Astrocyte (in vitro differentiated cells and primary cell): ENCODE measurements at regions not wholly inside any gene's neighbourhood (a gene's known extent, or its start where the extent isn't known, plus 50 kb on each side); places are given as distances from the start of the nearest gene placed in this dataset.

Experiments
- DNase-seq: peaks from one replicate; pipeline ENCODE4 v3.0.0-alpha.2; 2010; ENCODE audit warnings: low read depth
- FAIRE-seq: peaks from 2 replicates; lab custom pipeline; 2011; peaks lifted over from hg19 to GRCh38; lab: Jason Lieb, UNC
- H2AFZ ChIP-seq: 2 replicates; pipeline ENCODE4 v1.6.0; 2012; ENCODE audit warnings: low read depth, low read length, inconsistent platforms
- H3K27ac ChIP-seq: 2 replicates; pipeline ENCODE4 v1.5.1; 2011; ENCODE audit warnings: low read depth, low read length, inconsistent platforms
- H3K27me3 ChIP-seq: 2 replicates; pipeline ENCODE4 v1.6.0; 2011; ENCODE audit warnings: low read length, inconsistent platforms; ENCODE audit not compliant: insufficient read depth
- H3K36me3 ChIP-seq: 2 replicates; pipeline ENCODE4 v1.5.1; 2011; ENCODE audit warnings: low read length, inconsistent platforms; ENCODE audit not compliant: insufficient read depth
- H3K4me1 ChIP-seq: 2 replicates; pipeline ENCODE4 v1.5.1; 2011; ENCODE audit warnings: low read length, inconsistent platforms; ENCODE audit not compliant: insufficient read depth
- H3K4me2 ChIP-seq: 2 replicates; pipeline ENCODE4 v1.6.0; 2012; ENCODE audit warnings: low read length, inconsistent platforms
- H3K4me3 ChIP-seq: 2 replicates; pipeline ENCODE4 v1.5.1; 2011; ENCODE audit warnings: low read depth, mild to moderate bottlenecking, low read length, inconsistent platforms; ENCODE audit not compliant: insufficient read depth
- H3K79me2 ChIP-seq: 2 replicates; pipeline ENCODE4 v1.6.0; 2012; ENCODE audit warnings: mild to moderate bottlenecking, low read length, inconsistent platforms; ENCODE audit not compliant: insufficient read depth
- H3K9ac ChIP-seq: 2 replicates; pipeline ENCODE4 v1.6.0; 2012; ENCODE audit warnings: mild to moderate bottlenecking, low read length, inconsistent platforms
- H3K9me3 ChIP-seq: 2 replicates; pipeline ENCODE4 v1.5.1; 2012; ENCODE audit warnings: low read depth, mild to moderate bottlenecking, low read length, inconsistent platforms; ENCODE audit not compliant: insufficient read depth
- H4K20me1 ChIP-seq: 2 replicates; pipeline ENCODE4 v1.6.0; 2012; ENCODE audit warnings: low read length, inconsistent platforms; ENCODE audit not compliant: insufficient read depth
- H3K27ac Mint-ChIP-seq: one replicate; pipeline ENCODE4 v1.8.0; 2021; ENCODE audit warnings: mild to moderate bottlenecking, mixed read lengths; ENCODE audit not compliant: unreplicated experiment
- H3K27me3 Mint-ChIP-seq: one replicate; pipeline ENCODE4 v1.8.0; 2021; ENCODE audit warnings: low read depth, mixed read lengths; ENCODE audit not compliant: unreplicated experiment
- H3K36me3 Mint-ChIP-seq: one replicate; pipeline ENCODE4 v1.8.0; 2021; ENCODE audit warnings: low read depth, mixed read lengths; ENCODE audit not compliant: unreplicated experiment
- H3K4me1 Mint-ChIP-seq: one replicate; pipeline ENCODE4 v1.8.0; 2021; ENCODE audit warnings: low read depth, mixed read lengths; ENCODE audit not compliant: unreplicated experiment
- H3K4me3 Mint-ChIP-seq: one replicate; pipeline ENCODE4 v1.8.0; 2021; ENCODE audit warnings: mild to moderate bottlenecking, moderate library complexity, mixed read lengths; ENCODE audit not compliant: unreplicated experiment
- H3K9me3 Mint-ChIP-seq: one replicate; pipeline ENCODE4 v1.8.0; 2021; ENCODE audit warnings: mild to moderate bottlenecking, mixed read lengths; ENCODE audit not compliant: unreplicated experiment
- EZH2 ChIP-seq: IDR thresholded peaks from 2 replicates; pipeline ENCODE4 v1.6.1; 2012; ENCODE audit warnings: mild to moderate bottlenecking, low read length, inconsistent platforms; ENCODE audit not compliant: insufficient read depth
- TF ChIP-seq, protein P1 (sequence below): IDR thresholded peaks from 2 replicates; pipeline ENCODE4 v1.5.1; 2011; ENCODE audit warnings: low read depth, mild to moderate bottlenecking, inconsistent platforms, low read length, moderate library complexity; ENCODE audit not compliant: insufficient read depth

GRCh38 chr15:96503276-96503675 lies 172.8 kb downstream of the NR2F2 start:
- Histone ChIP-seq H3K27ac (no peak overlapping the region), H3K36me3 (no peaks in the 10 kb centered on the region), H3K9ac (no peak overlapping the region), H3K4me3 (no peak overlapping the region), H4K20me1 (no peaks in the 10 kb centered on the region), H3K4me2 (no peak overlapping the region), H2AFZ (no peak overlapping the region), H3K9me3 (no peaks in the 10 kb centered on the region), H3K79me2 (no peaks in the 10 kb centered on the region), H3K27me3 (no peaks in the 10 kb centered on the region), H3K4me1 (no peaks in the 10 kb centered on the region)
- no peaks in the 10 kb centered on the region for H3K36me3 Mint-ChIP-seq
- peaks cover 29% of the 10 kb centered on the region for H3K27me3 Mint-ChIP-seq
- H3K27ac Mint-ChIP-seq = no peak overlapping the region
- no peak overlapping the region for H3K4me3 Mint-ChIP-seq
- H3K9me3 Mint-ChIP-seq = no peaks in the 10 kb centered on the region
- TF ChIP-seq EZH2 = no peak
- TF ChIP-seq, protein P1, sequence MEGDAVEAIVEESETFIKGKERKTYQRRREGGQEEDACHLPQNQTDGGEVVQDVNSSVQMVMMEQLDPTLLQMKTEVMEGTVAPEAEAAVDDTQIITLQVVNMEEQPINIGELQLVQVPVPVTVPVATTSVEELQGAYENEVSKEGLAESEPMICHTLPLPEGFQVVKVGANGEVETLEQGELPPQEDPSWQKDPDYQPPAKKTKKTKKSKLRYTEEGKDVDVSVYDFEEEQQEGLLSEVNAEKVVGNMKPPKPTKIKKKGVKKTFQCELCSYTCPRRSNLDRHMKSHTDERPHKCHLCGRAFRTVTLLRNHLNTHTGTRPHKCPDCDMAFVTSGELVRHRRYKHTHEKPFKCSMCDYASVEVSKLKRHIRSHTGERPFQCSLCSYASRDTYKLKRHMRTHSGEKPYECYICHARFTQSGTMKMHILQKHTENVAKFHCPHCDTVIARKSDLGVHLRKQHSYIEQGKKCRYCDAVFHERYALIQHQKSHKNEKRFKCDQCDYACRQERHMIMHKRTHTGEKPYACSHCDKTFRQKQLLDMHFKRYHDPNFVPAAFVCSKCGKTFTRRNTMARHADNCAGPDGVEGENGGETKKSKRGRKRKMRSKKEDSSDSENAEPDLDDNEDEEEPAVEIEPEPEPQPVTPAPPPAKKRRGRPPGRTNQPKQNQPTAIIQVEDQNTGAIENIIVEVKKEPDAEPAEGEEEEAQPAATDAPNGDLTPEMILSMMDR = no peak
- no peak for DNase-seq
- FAIRE-seq = no peak
- H3K4me1 Mint-ChIP-seq = no peaks in the 10 kb centered on the region

- H3K9me3 Mint-ChIP-seq = no peaks in the 10 kb centered on the region
- H3K9me3 ChIP-seq = no peaks in the 10 kb centered on the region
- DNase-seq = no peak
These were observed 173.9 kb downstream of the NR2F2 start for GRCh38 chr15:96504371-96504770.

DNA sequence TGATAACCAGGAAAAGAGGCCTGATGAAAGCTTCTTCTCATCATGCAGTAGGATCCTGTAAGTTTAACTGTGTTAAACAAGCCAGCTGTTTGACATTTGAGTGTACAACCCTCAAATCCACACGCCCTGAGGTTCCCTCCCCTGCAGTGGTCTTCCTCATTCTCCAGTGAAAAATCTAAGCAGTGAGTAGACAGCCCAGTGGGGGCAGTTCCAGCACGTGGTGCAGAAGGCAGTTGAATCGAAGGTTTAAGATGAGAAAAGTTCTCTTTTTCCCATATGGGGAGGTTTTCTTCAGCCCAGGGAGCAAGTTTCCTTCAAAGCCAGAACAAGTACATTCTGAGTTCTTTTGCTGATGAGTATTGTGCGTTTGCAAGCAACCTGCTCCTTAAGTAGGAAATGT lies 174.5 kb downstream of the NR2F2 start:
- Histone ChIP-seq H4K20me1 (no peaks in the 10 kb centered on the region), H3K9me3 (no peaks in the 10 kb centered on the region), H3K9ac (no peak overlapping the region), H3K36me3 (no peaks in the 10 kb centered on the region), H3K4me3 (no peak overlapping the region), H3K4me2 (no peak overlapping the region), H3K27me3 (no peaks in the 10 kb centered on the region), H3K27ac (no peak overlapping the region), H2AFZ (no peak overlapping the region), H3K79me2 (no peaks in the 10 kb centered on the region), H3K4me1 (no peaks in the 10 kb centered on the region)
- Mint-ChIP-seq H3K4me1 (no peaks in the 10 kb centered on the region), H3K9me3 (no peaks in the 10 kb centered on the region), H3K27ac (no peak overlapping the region), H3K36me3 (no peaks in the 10 kb centered on the region), H3K4me3 (no peak overlapping the region), H3K27me3 (peaks cover 32% of the 10 kb centered on the region)
- no peak for FAIRE-seq
- DNase-seq = no peak
- TF ChIP-seq, protein P1 = no peak
- TF ChIP-seq EZH2 = no peak

More at GRCh38 chr15:96504371-96504770, 173.9 kb downstream of the NR2F2 start:
- Histone ChIP-seq H3K36me3 (no peaks in the 10 kb centered on the region), H4K20me1 (no peaks in the 10 kb centered on the region), H3K4me2 (no peak overlapping the region), H2AFZ (no peak overlapping the region), H3K79me2 (no peaks in the 10 kb centered on the region), H3K4me1 (no peaks in the 10 kb centered on the region), H3K27me3 (no peaks in the 10 kb centered on the region), H3K9ac (no peak overlapping the region), H3K27ac (no peak overlapping the region), H3K4me3 (no peak overlapping the region)
- no peak for FAIRE-seq
- H3K36me3 Mint-ChIP-seq = no peaks in the 10 kb centered on the region
- no peak overlapping the region for H3K27ac Mint-ChIP-seq
- no peak overlapping the region for H3K4me3 Mint-ChIP-seq
- no peaks in the 10 kb centered on the region for H3K4me1 Mint-ChIP-seq
- peaks cover 34% of the 10 kb centered on the region for H3K27me3 Mint-ChIP-seq
- no peak for TF ChIP-seq EZH2
- TF ChIP-seq, protein P1 = no peak
